KOPT-K1 (cell line): ENCODE measurements at regions not wholly inside any gene's neighbourhood (a gene's known extent, or its start where the extent isn't known, plus 50 kb on each side); places are given as distances from the start of the nearest gene placed in this dataset.
"Not testable (repeated sequence)": the region's sequence is repeated elsewhere in the genome, so short reads cannot be mapped to it uniquely, and the experiment has no call there.

Source experiments
- H3K27ac ChIP-seq: fragments of 200-600 bp; sonication (generic); 2 replicates; pipeline ENCODE4 v1.5.1; 2016; ENCODE audit warnings: antibody characterized with exemption, mild to moderate bottlenecking, low read depth, low read length; ENCODE audit not compliant: poor library complexity, severe bottlenecking
- H3K36me3 ChIP-seq: fragments of 200-600 bp; sonication (generic); 2 replicates; pipeline ENCODE4 v1.5.1; 2017; ENCODE audit warnings: antibody characterized with exemption, mild to moderate bottlenecking, low read length, moderate library complexity; ENCODE audit not compliant: insufficient read depth
- H3K9me3 ChIP-seq: fragments of 200-600 bp; sonication (generic); 2 replicates; pipeline ENCODE4 v1.5.1; 2017; ENCODE audit warnings: antibody characterized with exemption, low read length, mild to moderate bottlenecking; ENCODE audit not compliant: insufficient read depth, poor library complexity, severe bottlenecking

DNA sequence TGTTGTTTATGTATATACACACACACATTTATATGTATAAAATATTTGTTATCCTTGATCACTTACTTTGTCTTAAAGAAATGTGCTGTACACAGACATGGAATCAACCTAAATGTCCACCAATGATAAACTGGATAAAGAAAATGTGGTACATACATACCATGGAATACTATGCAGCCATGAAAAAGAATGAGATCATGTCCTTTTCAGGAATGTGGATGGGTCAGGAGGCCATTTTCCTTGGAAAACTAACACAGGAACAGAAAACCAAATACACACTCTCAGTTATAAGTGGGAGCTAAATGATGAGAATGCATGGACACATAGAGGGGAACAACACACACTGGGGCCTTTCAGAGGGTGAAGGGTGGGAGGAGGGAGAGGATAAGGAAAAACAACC, 534.7 kb downstream of the FLRT2 start:
- H3K9me3 ChIP-seq, H3K27ac ChIP-seq, H3K36me3 ChIP-seq: not testable (repeated sequence)

DNA sequence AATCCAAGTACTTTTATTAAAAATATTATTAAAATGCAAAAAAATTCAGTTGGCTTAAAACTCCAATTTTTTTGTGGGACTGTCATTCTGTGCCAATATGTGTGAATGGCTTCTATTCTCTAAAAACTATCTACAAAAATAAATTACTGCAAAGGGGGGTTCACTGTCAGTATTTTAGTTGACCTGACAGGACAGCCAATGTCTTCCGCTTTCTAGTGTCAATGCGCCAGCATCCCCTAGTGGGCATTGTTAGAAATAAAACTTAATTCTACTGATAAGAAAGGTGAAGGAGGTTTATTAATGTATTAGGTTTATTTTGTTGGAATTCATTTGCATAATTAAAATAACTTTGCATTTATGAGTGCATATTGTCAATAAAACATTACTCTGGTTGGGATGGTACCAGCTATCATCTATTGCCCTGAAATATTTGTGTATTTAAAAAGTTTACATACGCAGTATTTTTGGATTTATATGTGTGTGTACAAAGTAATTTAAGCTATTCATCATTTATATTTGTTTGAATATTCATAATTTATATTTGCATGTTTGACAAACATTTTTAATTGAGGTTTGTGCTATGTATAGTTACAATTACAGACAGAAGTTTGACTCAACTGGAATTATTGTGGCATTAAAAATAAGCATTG, 527.2 kb downstream of the FLRT2 start:
- no peak overlapping the region for H3K27ac ChIP-seq
- no peaks in the 10 kb centered on the region for H3K9me3 ChIP-seq

DNA sequence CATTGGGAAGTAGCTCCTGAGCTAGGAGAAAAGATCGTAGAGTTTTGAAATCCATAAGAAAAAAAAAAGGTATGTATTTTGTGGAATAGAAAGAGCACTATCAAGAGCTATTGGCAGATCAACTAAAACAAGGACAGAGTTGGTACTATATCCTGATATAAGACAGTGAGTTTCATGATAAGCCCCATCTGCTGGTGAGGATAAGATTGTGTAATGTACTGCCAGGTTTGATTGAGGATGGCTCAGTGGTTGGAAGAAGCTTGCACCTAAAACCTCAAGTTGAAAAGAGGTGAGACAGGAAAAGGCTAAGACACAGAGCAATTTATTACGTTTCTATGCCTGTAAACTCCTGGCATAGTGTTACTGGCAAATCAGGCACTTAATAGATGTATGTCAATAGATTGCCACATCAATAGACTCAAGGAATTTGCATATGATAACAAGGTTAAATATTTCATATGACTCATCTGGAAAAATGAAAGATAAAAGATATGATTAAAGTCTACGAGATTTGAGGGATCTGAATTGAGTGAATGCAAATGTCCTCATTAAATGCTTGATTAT, 525.6 kb downstream of the FLRT2 start:
- Histone ChIP-seq H3K27ac (no peak overlapping the region), H3K36me3 (no peaks in the 10 kb centered on the region), H3K9me3 (no peaks in the 10 kb centered on the region)

More for the DNA sequence above, 527.2 kb downstream of the FLRT2 start:
- H3K36me3 ChIP-seq, result no peaks in the 10 kb centered on the region

DNA sequence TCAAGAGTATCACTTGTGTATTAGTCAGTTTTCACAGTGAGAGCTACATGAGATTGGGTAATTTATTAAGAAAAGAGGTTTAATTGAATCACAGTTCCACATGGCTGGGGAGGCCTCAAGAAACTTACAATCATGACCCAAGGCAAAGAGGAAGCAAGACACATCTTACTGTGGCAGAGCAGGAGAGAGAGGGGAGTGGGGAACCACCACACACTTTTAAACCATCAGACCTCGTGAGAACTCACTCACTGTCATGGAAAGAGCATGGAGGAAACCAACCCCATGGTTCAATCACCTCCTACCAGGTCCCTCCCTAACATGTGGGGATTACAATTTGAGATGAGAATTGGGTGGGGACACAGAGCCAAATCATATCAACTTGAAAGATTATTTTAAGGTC, 522.9 kb downstream of the FLRT2 start:
- Histone ChIP-seq H3K9me3 (no peaks in the 10 kb centered on the region), H3K36me3 (no peaks in the 10 kb centered on the region), H3K27ac (no peak overlapping the region)

DNA sequence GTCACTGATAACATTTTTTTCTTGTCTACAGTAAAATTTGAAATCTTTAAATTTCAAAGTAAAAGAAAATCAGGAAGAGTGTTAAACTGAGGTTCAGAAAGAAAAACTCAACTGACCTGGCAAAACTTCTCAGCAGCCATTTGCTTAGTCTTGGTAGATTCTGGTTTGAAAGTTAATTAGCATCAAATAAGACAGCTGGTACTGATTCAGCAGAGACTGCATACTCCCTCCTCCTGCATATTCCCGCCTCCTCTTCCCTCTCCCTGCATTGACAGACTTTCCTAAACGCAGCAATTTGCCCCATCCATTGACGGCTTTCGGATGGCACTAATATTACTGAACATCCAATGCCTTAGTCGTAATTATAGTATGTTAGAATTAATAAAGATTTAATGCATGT, 520.8 kb downstream of the FLRT2 start:
- no peaks in the 10 kb centered on the region for H3K36me3 ChIP-seq
- H3K27ac ChIP-seq, result no peak overlapping the region
- no peaks in the 10 kb centered on the region for H3K9me3 ChIP-seq

DNA sequence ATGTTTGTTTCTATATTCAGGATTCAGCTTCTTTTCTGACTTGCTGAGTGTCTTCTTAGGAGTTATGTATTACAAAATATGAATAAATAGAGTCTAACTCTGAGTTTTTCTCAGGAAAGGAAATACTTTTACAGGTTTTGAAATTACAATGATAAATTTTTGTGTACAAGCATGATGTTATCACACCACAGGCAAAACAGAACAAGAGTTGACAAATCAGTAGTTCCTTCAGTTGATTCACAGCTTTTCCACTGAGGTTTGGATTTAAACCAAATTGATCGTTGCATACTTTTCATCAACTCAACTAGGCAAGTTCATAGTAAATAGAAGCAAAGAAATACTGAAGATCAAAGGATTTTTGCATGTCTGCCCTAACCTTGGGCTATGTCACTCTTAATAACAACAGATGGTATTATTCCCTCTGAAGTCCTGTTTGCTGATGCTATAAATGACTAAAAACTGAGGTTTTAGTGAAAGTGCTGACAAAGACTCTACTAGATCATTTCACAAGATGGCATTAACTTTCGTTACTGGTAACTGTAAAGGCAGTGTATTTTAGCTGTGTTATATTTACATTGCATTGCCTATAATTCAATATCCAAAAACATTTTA, 520.2 kb downstream of the FLRT2 start:
- no peaks in the 10 kb centered on the region for H3K36me3 ChIP-seq

DNA sequence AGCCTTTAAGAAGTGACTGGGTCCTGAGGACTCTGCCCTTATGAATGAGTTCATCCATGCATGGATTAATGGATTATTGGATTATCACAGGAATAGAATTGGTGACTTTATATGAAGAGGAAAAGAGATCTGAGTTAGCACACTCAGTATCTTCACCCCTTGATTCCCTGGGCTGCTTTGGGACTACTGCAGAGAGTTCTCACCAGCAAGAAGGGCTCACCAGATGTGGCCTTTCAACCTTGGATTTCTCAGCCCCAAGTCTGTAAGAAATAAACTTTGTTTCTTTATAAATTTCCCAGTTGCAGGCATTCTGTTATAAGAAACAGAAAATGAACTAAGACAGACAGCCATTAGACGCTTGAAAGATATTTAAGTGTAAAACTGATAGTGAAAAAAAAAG, 509.2 kb downstream of the FLRT2 start:
- H3K36me3 ChIP-seq, result no peaks in the 10 kb centered on the region
- H3K9me3 ChIP-seq, result no peaks in the 10 kb centered on the region
- H3K27ac ChIP-seq, result no peak overlapping the region

More for the DNA sequence above, 520.2 kb downstream of the FLRT2 start:
- no peak overlapping the region for H3K27ac ChIP-seq
- H3K9me3 ChIP-seq, result no peaks in the 10 kb centered on the region

DNA sequence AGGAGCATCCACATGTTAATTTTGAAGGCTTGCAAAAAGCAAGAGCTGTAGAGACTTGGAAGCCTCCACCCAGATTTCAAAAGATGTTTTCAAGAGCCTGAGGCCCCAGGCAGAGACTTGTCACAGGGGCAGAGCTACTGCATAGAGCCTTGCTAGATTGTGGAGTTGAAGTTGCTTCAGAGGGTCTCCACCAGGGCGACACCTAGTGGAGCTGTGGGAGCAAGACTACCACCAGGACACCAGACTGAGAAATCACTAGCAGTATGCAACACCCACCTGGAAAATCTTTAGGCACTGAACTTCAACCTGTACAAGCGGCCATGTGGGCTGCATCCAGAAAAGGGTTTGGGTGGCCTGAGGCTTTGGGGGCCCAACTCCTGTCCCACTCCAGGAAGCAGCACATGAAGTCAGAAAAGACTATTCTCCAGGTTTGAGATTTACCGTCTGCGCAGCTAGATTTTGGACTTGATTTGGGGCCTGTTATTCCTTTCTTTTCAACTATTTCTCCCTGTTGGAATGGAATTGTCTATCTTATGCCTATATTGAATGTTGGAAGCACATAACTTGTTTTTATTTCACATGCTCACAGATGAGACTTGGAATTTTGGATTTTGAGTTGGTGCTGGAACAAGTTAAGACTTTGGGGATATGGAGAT, 508.6 kb downstream of the FLRT2 start:
- no peaks in the 10 kb centered on the region for H3K36me3 ChIP-seq
- H3K9me3 ChIP-seq, result no peaks in the 10 kb centered on the region
- no peak overlapping the region for H3K27ac ChIP-seq

DNA sequence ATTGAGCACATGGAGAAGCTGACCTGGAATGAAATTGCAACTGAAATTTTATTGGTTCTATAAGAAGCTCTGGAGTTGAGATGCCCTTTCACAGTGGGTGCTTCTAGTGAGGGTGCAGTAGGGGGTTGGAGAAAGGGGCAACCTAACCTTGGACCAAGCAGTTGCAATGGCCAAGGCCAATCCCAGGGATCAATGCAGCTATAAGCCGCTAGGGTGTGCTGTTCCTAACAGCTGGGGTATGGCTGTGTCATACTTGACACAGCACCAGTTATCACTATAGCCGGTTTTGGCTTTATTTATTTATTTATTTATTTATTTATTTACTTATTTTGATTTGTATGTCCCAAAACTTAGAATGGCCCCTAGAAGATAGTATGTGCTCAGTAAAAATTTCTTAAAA, 505.9 kb downstream of the FLRT2 start:
- Histone ChIP-seq H3K36me3 (no peaks in the 10 kb centered on the region), H3K27ac (no peak overlapping the region), H3K9me3 (no peaks in the 10 kb centered on the region)

DNA sequence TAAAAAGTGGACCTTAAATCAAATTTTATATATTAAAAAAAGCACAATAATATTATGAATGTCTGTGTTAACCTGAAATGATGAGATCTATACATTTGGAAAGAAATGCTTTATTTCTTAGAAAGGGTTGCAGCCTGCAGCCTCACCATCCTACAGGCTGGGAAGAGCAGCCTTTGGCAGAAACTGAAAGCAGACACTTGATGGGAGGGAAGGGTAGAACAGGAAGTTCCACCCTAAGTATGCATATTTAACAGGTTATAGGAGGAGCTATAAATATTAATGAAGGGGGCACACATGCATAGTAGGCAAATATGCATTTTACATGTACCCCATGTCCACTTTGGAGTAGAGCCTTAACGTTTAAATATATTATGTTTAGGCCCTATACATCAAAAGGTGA, 498.0 kb downstream of the FLRT2 start:
- H3K27ac ChIP-seq, result no peak overlapping the region
- peaks cover 5% of the 10 kb centered on the region for H3K9me3 ChIP-seq
- H3K36me3 ChIP-seq, result no peaks in the 10 kb centered on the region

DNA sequence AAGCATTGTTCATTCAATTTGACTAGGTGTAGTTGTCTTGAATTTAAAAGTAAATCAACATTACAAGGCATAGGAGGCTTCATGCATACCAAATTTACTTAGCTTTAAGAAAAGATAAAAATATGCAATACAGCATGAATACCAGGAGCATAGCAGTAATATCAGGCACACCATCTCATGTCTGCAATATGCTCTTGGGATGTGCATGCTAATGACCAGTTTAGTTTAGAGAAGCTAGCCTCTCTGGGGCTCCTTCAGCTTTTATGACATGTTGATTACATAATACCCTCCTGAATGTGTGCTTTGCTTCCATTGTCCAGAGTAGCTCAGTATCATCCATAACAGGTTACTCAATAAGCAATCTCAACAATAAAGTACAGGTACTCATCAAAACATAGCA, 497.2 kb downstream of the FLRT2 start:
- H3K36me3 ChIP-seq, result no peaks in the 10 kb centered on the region
- H3K9me3 ChIP-seq, result peaks cover 5% of the 10 kb centered on the region

DNA sequence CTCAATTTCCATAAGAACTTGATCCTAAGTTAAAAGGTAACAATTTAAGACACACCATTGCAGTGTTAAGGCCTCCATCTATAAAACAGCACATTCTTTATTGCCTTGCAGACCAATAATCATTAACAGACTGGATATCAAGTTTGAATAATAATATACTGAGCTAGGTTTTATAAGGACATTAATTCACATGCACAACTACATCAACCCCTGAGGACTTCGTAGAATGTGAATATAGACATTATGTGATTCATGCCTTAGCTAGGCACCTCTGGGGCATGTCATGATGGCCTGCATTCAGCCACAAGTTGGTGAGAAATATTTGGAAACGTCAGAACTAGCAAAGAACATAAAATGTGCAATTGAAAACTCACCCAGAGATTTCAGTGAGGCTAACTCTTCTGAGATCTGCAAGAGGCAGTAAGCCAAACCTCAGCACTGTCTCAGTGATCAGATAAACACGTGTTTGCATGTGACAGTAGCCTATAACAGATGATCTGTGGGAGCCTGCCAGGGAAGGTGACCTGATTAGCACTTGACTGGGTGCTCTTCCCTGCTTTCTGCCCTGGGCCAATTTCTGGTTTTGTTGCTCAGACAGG, 492.2 kb downstream of the FLRT2 start:
- H3K36me3 ChIP-seq, result no peaks in the 10 kb centered on the region
- H3K9me3 ChIP-seq, result no peaks in the 10 kb centered on the region
- H3K27ac ChIP-seq, result no peak overlapping the region

More for the DNA sequence above, 497.2 kb downstream of the FLRT2 start:
- H3K27ac ChIP-seq, result no peak overlapping the region

DNA sequence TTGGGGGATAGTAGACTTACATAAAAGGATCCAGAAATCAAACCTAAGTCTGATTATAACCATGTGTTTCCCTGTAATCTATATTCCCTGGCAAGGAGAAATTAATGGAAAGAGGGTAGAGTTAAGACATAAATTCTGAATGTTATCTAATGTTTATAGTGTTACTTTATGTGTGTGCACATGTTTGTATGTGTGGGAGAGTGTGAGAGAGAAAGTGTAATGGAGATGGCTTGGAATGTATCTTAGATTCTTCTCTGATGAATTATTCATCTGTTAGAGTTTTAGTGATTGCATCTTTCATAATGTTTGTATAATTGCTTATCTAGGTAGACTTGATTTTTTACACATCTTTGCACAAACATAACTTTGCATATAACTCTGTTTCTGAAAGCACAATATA, 490.9 kb downstream of the FLRT2 start:
- no peak overlapping the region for H3K27ac ChIP-seq
- H3K9me3 ChIP-seq, result no peaks in the 10 kb centered on the region
- no peaks in the 10 kb centered on the region for H3K36me3 ChIP-seq

DNA sequence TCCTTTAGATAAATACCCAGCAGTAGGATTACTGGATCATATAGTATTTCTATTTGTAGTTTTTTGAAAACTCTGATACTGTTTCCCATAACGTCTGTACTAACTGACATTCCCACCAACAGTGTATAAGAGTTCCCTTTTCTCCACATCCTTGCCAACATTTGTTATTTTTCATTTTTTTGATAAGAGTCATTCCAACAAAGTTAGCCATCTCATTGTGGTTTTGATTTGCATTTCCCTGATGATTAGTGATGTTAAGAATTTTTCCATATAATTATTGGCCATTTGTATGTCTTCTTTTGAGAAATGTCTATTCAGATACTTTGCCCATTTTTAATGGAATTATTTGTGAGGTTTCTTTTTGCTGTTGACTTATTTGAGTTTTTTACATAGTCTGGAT, 486.0 kb downstream of the FLRT2 start:
- no peaks in the 10 kb centered on the region for H3K9me3 ChIP-seq
- no peak overlapping the region for H3K27ac ChIP-seq
- no peaks in the 10 kb centered on the region for H3K36me3 ChIP-seq

DNA sequence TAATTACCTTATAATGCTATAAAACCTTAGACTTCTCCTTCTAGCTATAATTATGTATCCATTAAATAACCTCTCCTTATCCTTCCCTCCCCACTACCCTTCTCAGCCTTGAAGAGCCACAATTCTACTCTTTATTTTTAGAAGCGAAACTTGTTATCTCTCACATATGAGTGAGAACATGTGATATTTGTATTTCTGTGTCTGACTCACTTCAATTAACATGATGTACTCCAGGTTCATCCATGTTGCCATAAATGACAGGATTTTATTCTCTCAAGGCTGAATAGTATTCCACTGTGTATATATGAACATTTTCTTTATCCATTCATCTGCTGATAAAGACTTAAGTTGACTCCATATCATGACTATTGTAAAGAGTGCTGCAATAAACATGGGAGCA, 485.6 kb downstream of the FLRT2 start:
- Histone ChIP-seq H3K9me3 (no peaks in the 10 kb centered on the region), H3K27ac (no peak overlapping the region), H3K36me3 (no peaks in the 10 kb centered on the region)
